GM10266 (cell line): ENCODE measurements at regions not wholly inside any gene's neighbourhood (a gene's known extent, or its start where the extent isn't known, plus 50 kb on each side); places are given as distances from the start of the nearest gene placed in this dataset.

ENCODE experiments used
- DNase-seq: peaks from one replicate; pipeline ENCODE4 v3.0.0; 2012; ENCODE audit errors: extremely low spot score
- CTCF ChIP-seq: IDR thresholded peaks from 2 replicates; pipeline ENCODE4 v1.5.1; 2012; ENCODE audit warnings: mild to moderate bottlenecking, low read depth; ENCODE audit not compliant: control insufficient read depth, insufficient read depth; ENCODE audit errors: missing control alignments

- DNase-seq: no peak
- no peak for TF ChIP-seq CTCF
Measured at GRCh38 chrX:111013778-111014455, 82.1 kb upstream of the PAK3 start.

- no peak for TF ChIP-seq CTCF
- no peak for DNase-seq
Measured at GRCh38 chrX:111010111-111010510, 85.9 kb upstream of the PAK3 start.

GRCh38 chrX:111009256-111009655 lies 86.7 kb upstream of the PAK3 start:
- no peak for TF ChIP-seq CTCF
- DNase-seq: no peak

GRCh38 chrX:111008126-111008525 lies 87.9 kb upstream of the PAK3 start:
- DNase-seq: no peak
- TF ChIP-seq CTCF: no peak

GRCh38 chrX:111007238-111007637 lies 88.8 kb upstream of the PAK3 start:
- TF ChIP-seq CTCF: no peak
- DNase-seq: no peak

GRCh38 chrX:111006116-111006515 lies 89.9 kb upstream of the PAK3 start:
- no peak for DNase-seq
- TF ChIP-seq CTCF: no peak

GRCh38 chrX:111005166-111005565 lies 90.8 kb upstream of the PAK3 start:
- no peak for TF ChIP-seq CTCF
- DNase-seq: no peak
